Stomach (tissue), 8 donors: ENCODE measurements at regions not wholly inside any gene's neighbourhood (a gene's known extent, or its start where the extent isn't known, plus 50 kb on each side); places are given as distances from the start of the nearest gene placed in this dataset.
"Not testable (repeated sequence)": the region's sequence is repeated elsewhere in the genome, so short reads cannot be mapped to it uniquely, and the experiment has no call there.

Source experiments
- DNase-seq, 2 donors: peaks; one replicate each; pipeline versions ENCODE4 v3.0.0 to v3.0.0-alpha.2; 2013 to 2019
- H3K27ac ChIP-seq, 5 donors: fragments of 200-600 bp in 4 of 5; sonication (generic) in 4 of 5; one replicate each; pipeline ENCODE4 v1.5.1; 2013 to 2019; ENCODE audit warnings: mild to moderate bottlenecking in 1 of 5, moderate library complexity in 1 of 5
- H3K27me3 ChIP-seq, 3 donors: fragments of 200-600 bp; sonication (generic); one replicate each; pipeline ENCODE4 v1.5.1; 2017 to 2019; ENCODE audit warnings: mixed run types in 1 of 3
- H3K36me3 ChIP-seq, 4 donors: fragments of 200-600 bp; sonication (generic); 1 replicate in 3 of 4; 2 replicates in 1 of 4; pipeline ENCODE4 v1.5.1; 2016 to 2019
- H3K4me1 ChIP-seq, 4 donors: fragments of 200-600 bp; sonication (generic); one replicate each; pipeline ENCODE4 v1.5.1; 2016 to 2019
- H3K4me3 ChIP-seq, 4 donors: fragments of 200-600 bp; sonication (generic) in 3 of 4; one replicate each; pipeline ENCODE4 v1.5.1; 2016 to 2019; ENCODE audit warnings: mild to moderate bottlenecking in 1 of 4
- H3K9me3 ChIP-seq, 4 donors: fragments of 200-600 bp; sonication (generic); one replicate each; pipeline ENCODE4 v1.5.1; 2016 to 2019
- EP300 ChIP-seq: sonication (generic); formaldehyde crosslinking; IDR thresholded peaks from one replicate; pipeline ENCODE4 v1.6.1; 2017; ENCODE audit warnings: antibody characterized with exemption
- POLR2A ChIP-seq, 4 donors: fragments of 450-650 bp; IDR thresholded peaks; one replicate each; pipeline ENCODE4 v1.6.1; 2016; ENCODE audit warnings: antibody characterized with exemption in 4 of 4, control low read depth in 2 of 4, mild to moderate bottlenecking in 1 of 4, moderate library complexity in 1 of 4
- POLR2AphosphoS5 ChIP-seq, 3 donors: sonication (generic); formaldehyde crosslinking; IDR thresholded peaks; one replicate each; pipeline ENCODE4 v1.6.1; 2016; ENCODE audit warnings: antibody characterized with exemption in 3 of 3
- WGBS, 5 donors: extraction: QIAGEN DNeasy Blood & Tissue Kit in 3 of 5; methylation state at CpG; one replicate each; pipeline versions ENCODE4 v1.1.5 to v1.1.7; 2013 to 2018; 5-methylcytosine and 5-hydroxymethylcytosine counted together
- intact Hi-C: fragments of 100-400 bp; cut with DNase I; formaldehyde crosslinking; loops from one replicate; pipeline ENCODE4 v1.15.1; 2023; ENCODE audit warnings: low total_unique reads
- TF ChIP-seq, protein P1 (sequence below), 7 experiments: fragments of 450-650 bp in 4 of 7; fragments of 200-600 bp in 3 of 7; sonication (generic) in 3 of 7; IDR thresholded peaks; one replicate each; pipeline ENCODE4 v1.5.1; 2016 to 2019; ENCODE audit warnings: antibody characterized with exemption in 7 of 7, control low read depth in 2 of 7, mild to moderate bottlenecking in 1 of 7
- donor health status: healthy with polysubstance abuse.
- donor health status: Bipolar disorder and iron deficiency.
- donor health status: healthy.

- H3K4me1 ChIP-seq: no peaks in the 10 kb centered on the region
- no peaks in the 10 kb centered on the region for H3K36me3 ChIP-seq
- no peaks in the 10 kb centered on the region for H3K9me3 ChIP-seq
- WGBS, 5 donors: 48 to 78% (median 58%) methylated on average over 4 of the region's 4 CpGs
- H3K27me3 ChIP-seq: no peaks in the 10 kb centered on the region
- H3K27ac ChIP-seq: no peak overlapping the region
- no peak overlapping the region for H3K4me3 ChIP-seq
- DNase-seq: no peak
- no peak for TF ChIP-seq POLR2A (IDR thresholded peaks at IDR 0.05)
- TF ChIP-seq POLR2AphosphoS5 (IDR thresholded peaks at IDR 0.05): no peak
- TF ChIP-seq EP300: no peak
- TF ChIP-seq, protein P1, sequence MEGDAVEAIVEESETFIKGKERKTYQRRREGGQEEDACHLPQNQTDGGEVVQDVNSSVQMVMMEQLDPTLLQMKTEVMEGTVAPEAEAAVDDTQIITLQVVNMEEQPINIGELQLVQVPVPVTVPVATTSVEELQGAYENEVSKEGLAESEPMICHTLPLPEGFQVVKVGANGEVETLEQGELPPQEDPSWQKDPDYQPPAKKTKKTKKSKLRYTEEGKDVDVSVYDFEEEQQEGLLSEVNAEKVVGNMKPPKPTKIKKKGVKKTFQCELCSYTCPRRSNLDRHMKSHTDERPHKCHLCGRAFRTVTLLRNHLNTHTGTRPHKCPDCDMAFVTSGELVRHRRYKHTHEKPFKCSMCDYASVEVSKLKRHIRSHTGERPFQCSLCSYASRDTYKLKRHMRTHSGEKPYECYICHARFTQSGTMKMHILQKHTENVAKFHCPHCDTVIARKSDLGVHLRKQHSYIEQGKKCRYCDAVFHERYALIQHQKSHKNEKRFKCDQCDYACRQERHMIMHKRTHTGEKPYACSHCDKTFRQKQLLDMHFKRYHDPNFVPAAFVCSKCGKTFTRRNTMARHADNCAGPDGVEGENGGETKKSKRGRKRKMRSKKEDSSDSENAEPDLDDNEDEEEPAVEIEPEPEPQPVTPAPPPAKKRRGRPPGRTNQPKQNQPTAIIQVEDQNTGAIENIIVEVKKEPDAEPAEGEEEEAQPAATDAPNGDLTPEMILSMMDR (IDR thresholded peaks at IDR 0.05): no peak
- intact Hi-C loops: no loop called here
Measured at GRCh38 chr13:62115831-62116230, 700.2 kb upstream of the PCDH20 start.

DNA sequence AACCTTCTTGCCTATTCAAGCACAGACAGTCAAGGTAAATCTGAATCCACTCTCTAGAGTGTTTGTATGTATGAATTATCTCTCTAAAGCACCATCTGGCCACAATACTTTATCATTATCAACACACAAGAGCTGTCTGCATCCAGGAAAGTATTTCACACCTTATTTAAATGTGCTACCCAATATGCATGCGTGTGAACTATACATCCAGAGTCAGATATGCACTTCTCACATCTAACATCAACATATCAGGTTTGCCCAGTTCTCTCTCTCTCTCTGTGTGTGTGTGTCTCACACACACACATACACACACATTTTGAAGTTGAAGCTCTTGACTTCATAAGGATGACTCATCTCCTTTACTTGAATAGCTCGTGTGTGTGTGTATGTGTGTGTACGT is 697.5 kb upstream of the PCDH20 start:
- no peak for TF ChIP-seq EP300
- no peak for TF ChIP-seq POLR2A (IDR thresholded peaks at IDR 0.05)
- TF ChIP-seq POLR2AphosphoS5 (IDR thresholded peaks at IDR 0.05): no peak
- TF ChIP-seq, protein P1 (IDR thresholded peaks at IDR 0.05): no peak
- Histone ChIP-seq H3K27ac (no peak overlapping the region), H3K36me3 (no peaks in the 10 kb centered on the region), H3K9me3 (no peaks in the 10 kb centered on the region), H3K4me3 (no peak overlapping the region), H3K4me1 (no peaks in the 10 kb centered on the region), H3K27me3 (no peaks in the 10 kb centered on the region)
- 38 to 55% (median 48%) methylated on average over 3 of the region's 3 CpGs for WGBS, 5 donors
- peak in 1 of 2 donors; percentile 9 for DNase-seq
- intact Hi-C loops: no loop called here

- intact Hi-C loops: no loop called here
- Histone ChIP-seq H3K36me3 (no peaks in the 10 kb centered on the region), H3K27me3 (no peaks in the 10 kb centered on the region), H3K4me1 (no peaks in the 10 kb centered on the region), H3K4me3 (no peak overlapping the region), H3K27ac (no peak overlapping the region), H3K9me3 (no peaks in the 10 kb centered on the region)
- 72 to 90% (median 78%) methylated on average over 4 of the region's 4 CpGs for WGBS, 5 donors
- TF ChIP-seq POLR2A (IDR thresholded peaks at IDR 0.05) (no peak), POLR2AphosphoS5 (IDR thresholded peaks at IDR 0.05) (no peak), EP300 (no peak)
- TF ChIP-seq, protein P1 (IDR thresholded peaks at IDR 0.05): no peak
- DNase-seq: no peak
Measured at GRCh38 chr13:62110079-62110478, 694.4 kb upstream of the PCDH20 start.

DNA sequence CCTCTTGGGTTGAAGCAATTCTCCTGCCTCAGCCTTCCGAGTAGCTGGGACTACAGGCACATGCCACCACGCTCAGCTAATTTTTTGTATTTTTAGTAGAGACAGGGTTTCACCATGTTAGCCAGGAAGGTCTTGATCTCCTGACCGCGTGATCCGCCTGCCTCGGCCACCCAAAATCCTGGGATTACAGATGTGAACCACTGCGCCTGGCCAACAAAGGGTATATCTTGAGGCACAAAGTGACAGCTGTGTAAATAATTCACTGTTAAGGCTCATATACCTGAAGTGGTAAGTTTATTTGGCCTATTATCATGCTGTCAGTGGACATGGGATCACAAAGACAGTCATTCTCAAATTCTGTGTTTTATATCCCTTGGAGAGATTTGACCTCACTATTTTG is 688.5 kb upstream of the PCDH20 start:
- DNase-seq, H3K27ac ChIP-seq, H3K4me1 ChIP-seq, H3K4me3 ChIP-seq, intact Hi-C loops, H3K36me3 ChIP-seq, H3K9me3 ChIP-seq, H3K27me3 ChIP-seq: not testable (repeated sequence)
- WGBS, 5 donors: 69 to 92% (median 83%) methylated on average over 7 of the region's 7 CpGs

DNA sequence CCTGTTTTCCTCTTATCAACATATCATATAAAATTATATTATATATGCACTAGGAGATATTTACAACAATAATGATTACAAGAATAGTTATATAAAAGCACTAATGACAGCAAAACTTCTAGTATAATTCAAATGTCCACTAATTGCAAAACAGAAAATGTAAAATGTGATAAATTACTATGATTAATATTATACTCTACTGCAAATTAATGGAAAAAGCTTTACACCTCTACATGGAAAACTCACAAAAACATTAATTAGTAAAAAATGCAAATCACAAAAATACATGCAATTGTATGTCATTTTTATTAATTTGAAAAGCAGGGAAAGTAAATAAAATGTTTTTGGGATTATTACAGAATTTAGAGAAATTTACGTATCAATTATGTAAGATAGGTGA is 681.0 kb upstream of the PCDH20 start:
- TF ChIP-seq EP300: no peak
- TF ChIP-seq, protein P1 (IDR thresholded peaks at IDR 0.05): no peak
- TF ChIP-seq POLR2AphosphoS5 (IDR thresholded peaks at IDR 0.05): no peak
- TF ChIP-seq POLR2A (IDR thresholded peaks at IDR 0.05): no peak
- Histone ChIP-seq H3K4me1 (no peaks in the 10 kb centered on the region), H3K4me3 (no peak overlapping the region), H3K27me3 (no peaks in the 10 kb centered on the region), H3K9me3 (no peaks in the 10 kb centered on the region), H3K27ac (no peak overlapping the region), H3K36me3 (no peaks in the 10 kb centered on the region)
- DNase-seq: no peak
- WGBS, 5 donors: 43 to 100% (median 95%) methylated on average over 1 of the region's 1 CpG
- intact Hi-C loops: no loop called here
